ENCODE measurements at regions not wholly inside any gene's neighbourhood (a gene's known extent, or its start where the extent isn't known, plus 50 kb on each side); places are given as distances from the start of the nearest gene placed in this dataset.

DNA sequence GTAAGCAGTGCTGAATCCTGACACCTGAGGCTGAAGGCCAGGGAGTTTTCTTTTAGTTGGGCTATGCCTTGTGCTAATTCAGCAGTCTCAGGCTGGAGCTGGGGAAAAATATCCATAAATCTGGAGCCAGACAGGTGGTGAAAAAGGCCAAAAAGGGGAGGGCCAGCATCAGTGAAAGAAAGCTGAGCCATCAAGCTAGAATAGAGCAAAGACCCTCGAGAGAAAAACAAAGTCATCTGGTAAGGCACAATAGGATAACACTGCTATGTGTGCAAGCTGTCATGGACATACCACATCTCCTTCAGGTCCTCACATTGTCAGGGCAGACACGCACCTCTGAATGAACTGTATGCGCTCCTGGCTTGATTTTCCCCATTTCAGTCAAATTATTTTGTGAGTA is 687.9 kb downstream of the SQOR start:
- H3K4me3 ChIP-seq (ENCODE audit: control insufficient read depth, low read depth, low read length) = no peak overlapping the region
- TF ChIP-seq, protein P1, sequence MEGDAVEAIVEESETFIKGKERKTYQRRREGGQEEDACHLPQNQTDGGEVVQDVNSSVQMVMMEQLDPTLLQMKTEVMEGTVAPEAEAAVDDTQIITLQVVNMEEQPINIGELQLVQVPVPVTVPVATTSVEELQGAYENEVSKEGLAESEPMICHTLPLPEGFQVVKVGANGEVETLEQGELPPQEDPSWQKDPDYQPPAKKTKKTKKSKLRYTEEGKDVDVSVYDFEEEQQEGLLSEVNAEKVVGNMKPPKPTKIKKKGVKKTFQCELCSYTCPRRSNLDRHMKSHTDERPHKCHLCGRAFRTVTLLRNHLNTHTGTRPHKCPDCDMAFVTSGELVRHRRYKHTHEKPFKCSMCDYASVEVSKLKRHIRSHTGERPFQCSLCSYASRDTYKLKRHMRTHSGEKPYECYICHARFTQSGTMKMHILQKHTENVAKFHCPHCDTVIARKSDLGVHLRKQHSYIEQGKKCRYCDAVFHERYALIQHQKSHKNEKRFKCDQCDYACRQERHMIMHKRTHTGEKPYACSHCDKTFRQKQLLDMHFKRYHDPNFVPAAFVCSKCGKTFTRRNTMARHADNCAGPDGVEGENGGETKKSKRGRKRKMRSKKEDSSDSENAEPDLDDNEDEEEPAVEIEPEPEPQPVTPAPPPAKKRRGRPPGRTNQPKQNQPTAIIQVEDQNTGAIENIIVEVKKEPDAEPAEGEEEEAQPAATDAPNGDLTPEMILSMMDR (conservative IDR thresholded peaks at IDR 0.05; ENCODE audit: control insufficient read depth, insufficient read depth, low read depth, low read length) = no peak
- DNase-seq (ENCODE audit: low read depth) = no peak

DNA sequence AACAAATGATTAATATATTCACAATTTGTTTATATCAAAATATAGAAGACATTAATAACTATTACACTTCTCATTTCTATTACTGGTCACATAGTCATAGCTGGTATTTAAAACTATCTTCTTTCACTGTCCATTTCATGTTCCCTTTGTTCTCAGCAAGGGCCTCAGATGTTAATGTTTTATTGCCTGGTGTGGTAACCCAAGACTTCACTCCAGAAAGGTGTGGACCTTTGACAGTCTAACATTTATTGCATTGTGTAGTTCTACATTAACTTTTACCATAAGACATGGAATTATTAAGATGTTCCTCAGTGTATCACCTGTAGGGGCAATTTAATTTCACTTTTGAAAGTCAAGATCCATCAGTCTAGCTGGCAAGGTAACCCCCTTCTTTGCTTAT is 691.3 kb downstream of the SQOR start:
- no peak for DNase-seq (ENCODE audit: low read depth)
- TF ChIP-seq, protein P1 (conservative IDR thresholded peaks at IDR 0.05; ENCODE audit: control insufficient read depth, insufficient read depth, low read depth, low read length) = no peak
- no peak overlapping the region for H3K4me3 ChIP-seq (ENCODE audit: control insufficient read depth, low read depth, low read length)

DNA sequence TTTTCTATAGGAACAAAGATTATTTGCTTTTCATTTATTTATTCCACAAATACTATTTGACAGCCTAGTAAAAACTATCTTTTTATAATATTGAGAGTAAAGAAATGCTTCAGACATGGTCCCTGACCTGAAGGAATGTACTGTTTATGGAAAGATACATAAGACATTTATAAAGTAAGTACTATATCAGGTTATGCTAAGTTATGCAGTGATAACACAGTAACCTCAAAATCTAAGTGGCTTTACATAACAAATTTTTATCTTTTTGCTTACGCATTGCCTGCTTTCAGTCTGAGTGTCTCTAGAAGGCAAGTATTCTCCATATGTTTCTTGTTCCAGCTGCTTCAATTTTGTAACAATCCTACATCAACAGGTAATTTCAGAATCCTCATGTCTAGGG is 694.0 kb downstream of the SQOR start:
- no peak overlapping the region for H3K4me3 ChIP-seq (ENCODE audit: control insufficient read depth, low read depth, low read length)

DNA sequence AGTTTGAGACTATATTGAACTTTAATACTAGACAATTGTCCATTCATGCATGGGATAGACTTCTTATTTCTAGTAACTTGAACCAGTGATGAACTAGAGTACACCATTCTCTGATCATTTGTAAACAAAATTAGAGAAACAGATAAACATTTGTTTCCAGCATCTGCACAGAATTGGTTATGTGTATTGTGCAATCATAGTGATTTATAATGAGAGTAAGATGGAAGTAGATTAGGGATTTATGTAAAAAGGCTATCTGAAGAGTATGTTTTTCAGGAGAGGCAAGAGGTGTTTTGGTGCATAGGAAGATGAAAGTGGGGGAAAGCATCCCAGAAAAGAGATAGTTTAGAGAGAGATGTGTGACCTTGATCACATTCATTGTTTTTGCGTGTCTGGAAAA is 695.0 kb downstream of the SQOR start:
- DNase-seq (ENCODE audit: low read depth) = no peak
- no peak overlapping the region for H3K4me3 ChIP-seq (ENCODE audit: control insufficient read depth, low read depth, low read length)
- TF ChIP-seq, protein P1 (conservative IDR thresholded peaks at IDR 0.05; ENCODE audit: control insufficient read depth, insufficient read depth, low read depth, low read length) = no peak

More for the DNA sequence above, 694.0 kb downstream of the SQOR start:
- DNase-seq (ENCODE audit: low read depth) = no peak
- TF ChIP-seq, protein P1 (conservative IDR thresholded peaks at IDR 0.05; ENCODE audit: control insufficient read depth, insufficient read depth, low read depth, low read length) = no peak

DNA sequence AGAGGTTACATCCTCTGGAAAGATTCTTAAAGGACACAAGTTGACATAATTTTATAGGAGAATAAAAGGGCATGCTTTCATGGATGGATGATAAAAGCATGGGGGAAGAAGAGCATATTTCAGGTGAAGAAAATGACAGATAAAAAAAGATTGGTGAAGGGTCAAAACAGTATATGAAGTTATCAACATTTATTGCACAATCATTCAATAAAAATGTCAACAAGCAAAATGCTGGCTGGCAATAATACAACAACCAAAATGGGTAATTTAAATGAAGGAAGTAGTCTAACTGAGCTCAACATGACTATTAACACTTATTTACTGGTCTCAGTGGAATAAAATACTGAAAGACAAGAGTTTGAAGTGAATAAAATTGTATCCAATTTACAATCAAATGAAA is 696.7 kb downstream of the SQOR start:
- DNase-seq (ENCODE audit: low read depth) = no peak
- TF ChIP-seq, protein P1 (conservative IDR thresholded peaks at IDR 0.05; ENCODE audit: control insufficient read depth, insufficient read depth, low read depth, low read length) = no peak
- no peak overlapping the region for H3K4me3 ChIP-seq (ENCODE audit: control insufficient read depth, low read depth, low read length)

DNA sequence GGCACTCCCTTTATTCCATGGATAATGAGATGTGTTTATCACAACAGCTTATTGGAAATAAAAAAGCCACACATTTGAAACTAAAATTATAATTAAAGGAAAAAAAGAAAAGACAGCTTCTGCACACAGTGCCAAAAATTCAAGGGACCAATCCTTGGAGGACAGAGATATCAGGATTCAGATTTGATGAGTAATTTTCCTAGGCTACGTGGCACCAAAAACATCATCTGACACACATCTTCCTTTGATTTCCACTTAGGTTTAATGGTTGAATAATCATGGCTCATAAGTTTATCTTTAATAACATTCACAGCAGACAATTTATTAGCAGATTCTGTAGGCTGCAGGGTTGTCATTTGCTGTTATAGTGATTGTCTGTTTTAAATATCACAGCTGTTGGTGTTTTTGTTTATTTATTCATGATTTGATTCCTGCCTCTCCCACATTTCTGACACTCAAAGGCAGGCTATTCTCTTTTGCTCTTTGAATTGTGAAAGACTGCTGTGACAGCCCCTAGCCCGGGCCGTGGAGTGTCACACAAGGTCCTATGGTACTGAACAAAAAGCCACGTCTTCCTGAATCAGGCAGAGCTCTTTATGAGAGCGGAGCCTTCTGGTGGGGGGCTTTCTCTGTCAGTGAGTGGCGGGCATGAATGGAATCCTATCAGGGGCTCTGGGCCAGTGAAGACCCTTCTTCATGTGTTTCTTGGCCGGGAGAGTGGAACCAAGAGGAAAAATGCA is 708.5 kb downstream of the SQOR start:
- TF ChIP-seq, protein P1 (conservative IDR thresholded peaks at IDR 0.05; ENCODE audit: control insufficient read depth, insufficient read depth, low read depth, low read length) = no peak
- DNase-seq (ENCODE audit: low read depth) = no peak
- no peak overlapping the region for H3K4me3 ChIP-seq (ENCODE audit: control insufficient read depth, low read depth, low read length)
